ENCODE measurements at regions not wholly inside any gene's neighbourhood (a gene's known extent, or its start where the extent isn't known, plus 50 kb on each side); places are given as distances from the start of the nearest gene placed in this dataset.
"Not testable (repeated sequence)": the region's sequence is repeated elsewhere in the genome, so short reads cannot be mapped to it uniquely, and the experiment has no call there.

GRCh38 chr3:11898611-11899325, 52.1 kb upstream of the TAMM41 start:
- H3K27me3 Mint-ChIP-seq (ENCODE audit: low read depth): peaks cover 58% of the 10 kb centered on the region
- no peaks in the 10 kb centered on the region for H3K36me3 Mint-ChIP-seq
- H3K27ac Mint-ChIP-seq: no peak overlapping the region
- no peak for DNase-seq (ENCODE audit: low spot score in 2 of 2, unreplicated experiment in 2 of 2)
- H3K9me3 Mint-ChIP-seq: peaks cover 4% of the 10 kb centered on the region
- H3K4me3 Mint-ChIP-seq: no peak overlapping the region
- H3K4me1 Mint-ChIP-seq: no peaks in the 10 kb centered on the region
- TF ChIP-seq CTCF (IDR thresholded peaks at IDR 0.05; ENCODE audit: unreplicated experiment): no peak

GRCh38 chr3:11899389-11899788, 52.7 kb upstream of the TAMM41 start:
- not testable (repeated sequence) for H3K27ac Mint-ChIP-seq; H3K36me3 Mint-ChIP-seq; H3K4me3 Mint-ChIP-seq; H3K9me3 Mint-ChIP-seq; H3K4me1 Mint-ChIP-seq; DNase-seq (ENCODE audit: low spot score in 2 of 2, unreplicated experiment in 2 of 2)
- peaks cover 55% of the 10 kb centered on the region for H3K27me3 Mint-ChIP-seq (ENCODE audit: low read depth)

- TF ChIP-seq CTCF (IDR thresholded peaks at IDR 0.05; ENCODE audit: unreplicated experiment): no peak
- no peaks in the 10 kb centered on the region for H3K36me3 Mint-ChIP-seq
- H3K9me3 Mint-ChIP-seq: no peaks in the 10 kb centered on the region
- peaks cover 51% of the 10 kb centered on the region for H3K27me3 Mint-ChIP-seq (ENCODE audit: low read depth)
- no peak overlapping the region for H3K4me3 Mint-ChIP-seq
- no peak for DNase-seq (ENCODE audit: low spot score in 2 of 2, unreplicated experiment in 2 of 2)
- no peak overlapping the region for H3K27ac Mint-ChIP-seq
- no peaks in the 10 kb centered on the region for H3K4me1 Mint-ChIP-seq
These were observed 53.1 kb upstream of the TAMM41 start for GRCh38 chr3:11899826-11900225.

GRCh38 chr3:11900824-11901223, 54.1 kb upstream of the TAMM41 start:
- Mint-ChIP-seq H3K9me3 (no peaks in the 10 kb centered on the region), H3K36me3 (no peaks in the 10 kb centered on the region), H3K4me1 (no peaks in the 10 kb centered on the region), H3K27ac (no peak overlapping the region), H3K4me3 (no peak overlapping the region), H3K27me3 (ENCODE audit: low read depth) (peaks cover 45% of the 10 kb centered on the region)
- TF ChIP-seq CTCF (IDR thresholded peaks at IDR 0.05; ENCODE audit: unreplicated experiment): no peak
- DNase-seq (ENCODE audit: low spot score in 2 of 2, unreplicated experiment in 2 of 2): no peak

GRCh38 chr3:11901286-11901875, 54.7 kb upstream of the TAMM41 start:
- H3K9me3 Mint-ChIP-seq: no peaks in the 10 kb centered on the region
- H3K4me3 Mint-ChIP-seq: no peak overlapping the region
- TF ChIP-seq CTCF (IDR thresholded peaks at IDR 0.05; ENCODE audit: unreplicated experiment): no peak
- DNase-seq (ENCODE audit: low spot score in 2 of 2, unreplicated experiment in 2 of 2): no peak
- H3K4me1 Mint-ChIP-seq: no peaks in the 10 kb centered on the region
- H3K27ac Mint-ChIP-seq: no peak overlapping the region
- no peaks in the 10 kb centered on the region for H3K36me3 Mint-ChIP-seq
- peaks cover 41% of the 10 kb centered on the region for H3K27me3 Mint-ChIP-seq (ENCODE audit: low read depth)

- Mint-ChIP-seq H3K9me3 (no peaks in the 10 kb centered on the region), H3K27me3 (ENCODE audit: low read depth) (peaks cover 40% of the 10 kb centered on the region), H3K4me3 (no peak overlapping the region), H3K4me1 (no peaks in the 10 kb centered on the region), H3K36me3 (no peaks in the 10 kb centered on the region), H3K27ac (no peak overlapping the region)
- TF ChIP-seq CTCF (IDR thresholded peaks at IDR 0.05; ENCODE audit: unreplicated experiment): no peak
- DNase-seq (ENCODE audit: low spot score in 2 of 2, unreplicated experiment in 2 of 2): no peak
These were observed 56.4 kb upstream of the TAMM41 start for GRCh38 chr3:11903047-11903446.
